RPMI7951 (cell line): ENCODE measurements at regions not wholly inside any gene's neighbourhood (a gene's known extent, or its start where the extent isn't known, plus 50 kb on each side); places are given as distances from the start of the nearest gene placed in this dataset.

Experiments
- DNase-seq: peaks from one replicate; pipeline ENCODE4 v3.0.0-alpha.2; 2012; ENCODE audit warnings: low read depth

GRCh38 chr9:99588747-99589146 is 232.9 kb upstream of the NR4A3 start:
- DNase-seq = no peak

- DNase-seq = no peak
These were observed 231.3 kb upstream of the NR4A3 start for GRCh38 chr9:99590410-99590809.

DNA sequence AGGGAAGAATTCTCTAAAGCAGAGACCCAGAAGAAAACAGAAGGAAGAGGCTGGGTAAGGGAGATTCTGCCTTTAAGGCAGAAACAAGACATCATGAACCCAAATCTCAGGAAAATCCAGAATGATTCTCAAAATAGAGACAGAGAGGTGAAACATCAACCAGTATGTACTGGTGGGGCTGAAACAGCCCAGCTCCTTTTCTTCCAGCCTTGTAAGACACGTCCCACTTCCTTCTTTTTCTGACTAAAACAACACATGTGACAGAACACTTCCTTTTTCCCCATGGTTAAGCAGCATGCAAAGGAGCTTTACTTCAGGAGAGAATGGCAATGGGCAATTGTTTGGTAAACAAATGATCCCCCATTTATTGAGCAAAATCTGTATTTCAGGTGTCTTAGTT is 230.8 kb upstream of the NR4A3 start:
- DNase-seq = no peak

DNA sequence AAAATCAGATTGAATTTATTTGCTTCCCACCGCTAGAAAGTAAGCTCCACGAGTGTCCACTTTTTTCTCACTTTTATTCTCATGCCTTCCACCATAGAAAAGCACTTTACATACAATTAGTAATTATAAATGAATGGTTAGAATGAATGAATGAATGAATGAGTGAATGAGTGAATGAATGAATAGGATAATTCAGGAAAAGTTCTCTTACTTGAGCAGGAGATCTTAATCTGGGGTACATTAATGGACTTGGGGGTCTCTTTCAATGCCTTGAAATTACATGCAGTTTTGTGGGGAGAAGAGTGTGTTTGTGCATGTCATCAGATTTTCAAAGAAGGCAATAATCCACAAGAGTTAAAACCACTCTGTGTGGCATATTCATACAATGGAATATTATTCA is 229.9 kb upstream of the NR4A3 start:
- no peak for DNase-seq

DNA sequence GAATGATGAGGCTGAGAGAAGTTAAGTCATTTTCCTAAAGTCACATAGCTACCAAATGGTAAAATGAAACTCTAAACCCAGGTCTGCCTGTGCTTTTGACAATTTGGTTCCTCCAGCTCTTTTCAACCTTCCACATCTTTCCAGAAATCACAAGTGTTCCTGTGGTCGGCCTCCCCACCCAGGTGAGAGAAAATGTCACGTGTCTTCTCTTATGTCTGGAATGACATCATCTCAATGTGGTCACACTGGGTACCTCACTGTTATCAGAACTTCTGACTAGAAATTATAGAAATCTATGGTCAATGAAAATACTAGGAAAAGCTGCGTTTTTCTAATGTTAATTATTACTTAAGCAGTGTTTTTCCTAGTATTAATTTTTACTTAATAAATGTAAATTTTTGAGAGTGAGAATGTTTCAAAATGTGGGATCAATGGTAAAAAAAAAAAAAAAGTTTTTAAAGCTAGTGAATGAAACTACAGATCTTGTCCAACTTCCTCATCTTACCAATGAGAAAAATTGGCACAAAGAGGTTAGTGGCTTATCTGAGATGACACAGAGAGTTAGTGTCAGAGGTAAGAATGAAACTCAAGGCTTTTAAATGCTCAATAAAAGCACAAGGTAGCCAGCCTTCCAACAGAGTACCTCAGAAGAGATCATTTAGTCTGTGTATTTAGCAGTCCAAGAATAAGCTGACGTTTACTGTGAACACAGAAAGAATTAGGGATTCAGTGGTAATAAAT is 228.7 kb upstream of the NR4A3 start:
- DNase-seq = no peak

GRCh38 chr9:99593610-99594009 is 228.1 kb upstream of the NR4A3 start:
- DNase-seq = no peak

GRCh38 chr9:99594056-99594780 is 227.5 kb upstream of the NR4A3 start:
- no peak for DNase-seq

- DNase-seq = no peak
These were observed 225.9 kb upstream of the NR4A3 start for GRCh38 chr9:99595796-99596195.

- DNase-seq = no peak
These were observed 220.0 kb upstream of the NR4A3 start for GRCh38 chr9:99601571-99602111.

- no peak for DNase-seq
These were observed 218.8 kb upstream of the NR4A3 start for GRCh38 chr9:99602854-99603253.

- DNase-seq = no peak
These were observed 216.5 kb upstream of the NR4A3 start for GRCh38 chr9:99605016-99605743.

DNA sequence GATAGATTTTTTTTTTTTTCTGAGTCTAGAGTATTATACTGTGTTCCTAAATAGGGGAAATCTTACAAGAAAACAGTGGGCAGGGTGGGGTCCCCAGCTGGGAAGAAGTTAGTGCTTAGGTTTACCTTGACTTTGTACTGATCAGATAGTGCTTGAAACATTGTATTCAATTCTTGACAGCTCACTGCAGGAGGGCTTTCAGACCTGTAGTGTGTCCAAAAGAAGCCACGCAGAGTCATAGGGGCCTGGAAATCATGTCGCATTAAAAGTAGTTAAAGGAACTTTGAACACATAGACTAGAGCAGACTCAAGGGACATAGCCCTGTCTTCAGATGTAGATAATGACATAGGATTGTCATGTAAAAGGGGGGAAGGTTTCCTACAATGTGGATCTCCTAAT is 215.4 kb upstream of the NR4A3 start:
- no peak for DNase-seq

DNA sequence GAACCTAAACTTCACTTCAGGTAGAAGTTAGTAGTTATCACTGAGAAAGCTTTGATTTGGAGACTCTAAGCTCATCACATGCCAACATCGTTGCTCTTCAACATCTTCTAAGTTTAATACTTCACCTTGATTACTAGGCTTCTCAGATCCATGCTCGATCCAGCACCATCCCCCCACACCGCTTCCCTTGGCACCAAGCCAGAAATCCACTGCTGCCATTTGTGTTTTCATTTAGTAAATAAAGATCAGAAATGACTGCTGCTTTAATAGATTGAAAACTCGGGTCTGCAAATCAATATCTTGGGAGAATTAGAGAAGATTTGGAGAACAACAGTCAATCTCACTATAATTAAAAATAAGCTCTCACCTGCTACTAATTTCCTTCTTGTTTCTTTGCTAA is 214.7 kb upstream of the NR4A3 start:
- DNase-seq = no peak

DNA sequence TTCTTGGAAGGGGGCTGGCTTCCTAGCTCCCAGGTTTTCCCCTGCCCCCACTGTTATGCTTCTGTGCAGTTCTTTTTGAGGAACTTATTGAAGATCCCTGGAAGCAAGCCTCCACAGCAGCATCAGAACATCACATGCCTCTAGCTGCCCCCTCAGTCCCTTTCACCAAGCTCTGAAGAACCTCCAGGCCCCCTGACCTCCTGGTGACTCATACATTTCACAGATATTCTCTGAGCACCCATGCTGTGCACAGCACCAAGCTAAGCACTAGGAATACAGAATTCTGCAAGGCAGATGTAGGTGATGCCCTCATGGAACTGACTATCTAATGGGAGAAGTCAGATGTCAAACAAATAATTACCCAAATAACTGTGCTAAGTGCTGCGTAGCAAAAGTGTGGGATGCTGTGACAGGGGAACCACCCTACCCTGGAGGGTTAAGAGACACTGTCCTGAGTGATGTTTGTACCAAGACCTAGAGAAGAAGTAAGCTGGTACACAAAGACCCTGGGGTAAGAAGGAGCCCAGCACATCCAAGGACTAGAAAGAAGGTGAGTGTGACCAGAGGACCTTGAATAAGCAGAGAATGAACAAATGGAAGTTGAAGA is 213.7 kb upstream of the NR4A3 start:
- DNase-seq = no peak

DNA sequence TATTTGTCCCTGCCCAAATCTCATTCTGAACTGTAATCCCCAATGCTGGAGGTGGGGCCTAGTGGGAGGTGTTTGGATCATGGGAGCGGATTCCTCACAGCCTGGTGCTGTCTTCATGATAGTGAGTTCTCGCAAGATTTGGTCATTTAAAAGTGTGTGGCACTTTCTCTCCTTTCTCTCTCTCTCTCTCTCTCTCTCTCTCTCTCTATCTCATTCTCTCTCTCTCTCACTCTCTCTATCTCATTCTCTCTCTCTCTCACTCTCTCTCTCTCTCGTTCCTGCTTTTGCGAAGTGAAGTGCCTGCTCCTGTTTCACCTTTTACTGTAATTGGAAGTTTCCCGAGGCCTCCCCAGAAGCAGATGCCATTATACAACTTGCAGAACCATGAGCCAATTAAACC is 207.3 kb upstream of the NR4A3 start:
- DNase-seq = no peak

- no peak for DNase-seq
These were observed 200.6 kb upstream of the NR4A3 start for GRCh38 chr9:99621040-99621439.

DNA sequence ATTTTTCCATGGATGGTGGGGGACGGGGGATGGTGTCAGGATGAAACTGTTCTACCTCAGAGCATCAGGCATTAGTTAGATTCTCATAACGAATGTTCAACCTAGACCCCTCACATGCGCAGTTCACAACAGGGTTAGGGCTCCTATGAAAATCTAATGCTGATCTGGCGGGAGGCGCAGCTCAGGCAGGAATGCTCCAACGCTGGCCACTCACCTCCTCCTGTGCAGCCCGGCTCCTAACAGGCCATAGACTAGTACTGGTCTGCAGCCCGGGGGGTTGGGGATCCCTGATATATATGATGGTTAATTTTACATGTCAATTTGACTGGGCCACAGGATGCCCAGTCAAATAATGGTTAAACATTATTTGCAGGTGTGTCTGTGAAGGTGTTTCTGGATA is 199.0 kb upstream of the NR4A3 start:
- DNase-seq = no peak

DNA sequence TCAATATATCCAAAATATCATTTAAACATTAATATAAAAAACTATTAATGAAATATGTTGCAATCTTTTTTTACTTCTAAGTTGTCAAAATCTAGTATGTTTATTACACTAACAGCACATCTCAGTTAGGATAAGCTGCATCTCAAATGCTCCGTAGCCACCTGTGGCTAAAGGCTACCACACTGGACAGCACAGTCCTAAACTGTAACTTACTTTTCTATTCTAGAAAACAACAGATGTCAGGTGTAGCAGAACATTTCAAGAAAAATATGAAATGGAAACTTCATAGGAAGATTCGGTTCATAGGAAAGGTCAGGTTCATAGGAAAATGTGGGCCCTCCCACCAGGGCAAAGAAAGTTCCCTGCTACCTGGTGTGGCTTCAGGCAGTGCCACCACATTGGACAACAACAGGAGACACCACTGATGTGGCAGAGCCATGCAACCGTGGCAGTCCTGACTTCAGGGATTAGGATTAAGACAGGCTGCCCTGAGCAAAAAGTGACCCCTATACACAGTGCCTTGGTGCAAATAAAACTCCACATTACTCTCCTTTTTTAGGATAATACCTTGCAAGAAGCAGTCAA is 197.8 kb upstream of the NR4A3 start:
- DNase-seq = no peak

- DNase-seq = no peak
These were observed 197.0 kb upstream of the NR4A3 start for GRCh38 chr9:99624499-99625233.

DNA sequence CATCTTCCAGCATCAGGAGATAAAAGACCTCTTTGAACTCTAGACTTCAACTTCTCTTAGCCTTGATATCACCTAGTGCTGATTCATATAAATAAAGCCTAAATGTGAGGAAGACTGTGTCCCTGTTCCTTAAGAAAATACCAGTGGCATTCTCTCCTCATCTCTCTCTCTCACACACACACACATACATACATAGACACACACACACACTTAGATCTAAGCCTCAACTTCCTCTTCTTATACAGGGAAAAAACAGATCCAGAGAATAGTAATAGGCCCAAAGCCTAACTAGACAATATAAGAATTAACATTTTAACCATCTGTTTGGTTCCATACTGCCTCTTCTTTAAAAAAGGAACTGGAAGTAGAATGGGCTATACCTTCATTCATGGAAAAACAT is 195.3 kb upstream of the NR4A3 start:
- no peak for DNase-seq

DNA sequence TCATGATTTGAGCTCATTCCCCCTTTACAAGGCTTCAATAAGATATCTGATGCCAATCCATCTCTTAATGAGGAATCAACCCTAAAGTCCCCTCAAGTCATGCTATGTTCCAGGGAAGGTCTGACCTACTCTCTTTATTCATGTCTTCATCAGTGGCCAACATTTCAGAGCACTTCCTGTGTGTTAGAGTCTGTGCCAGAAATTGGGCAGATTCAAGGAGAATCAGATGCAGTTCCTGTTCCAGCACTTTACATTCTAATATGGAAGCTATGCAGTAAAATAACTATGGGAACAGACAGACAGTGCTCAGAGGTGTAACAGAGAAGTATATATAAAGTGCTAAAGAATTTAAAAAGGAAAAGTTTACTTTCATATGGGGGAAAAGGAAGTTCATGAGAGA is 193.4 kb upstream of the NR4A3 start:
- no peak for DNase-seq
